ENCODE measurements at regions not wholly inside any gene's neighbourhood (a gene's known extent, or its start where the extent isn't known, plus 50 kb on each side); places are given as distances from the start of the nearest gene placed in this dataset.
"Not testable (repeated sequence)": the region's sequence is repeated elsewhere in the genome, so short reads cannot be mapped to it uniquely, and the experiment has no call there.

GRCh38 chr7:113349339-113349738 is 231.0 kb upstream of the SMIM30 start:
- intact Hi-C loops (cut with micrococcal nuclease; ENCODE audit: unreplicated experiment), result no loop called here
- H3K4me3 Mint-ChIP-seq (ENCODE audit: low read depth, unreplicated experiment), result no peak overlapping the region
- TF ChIP-seq, protein P1, sequence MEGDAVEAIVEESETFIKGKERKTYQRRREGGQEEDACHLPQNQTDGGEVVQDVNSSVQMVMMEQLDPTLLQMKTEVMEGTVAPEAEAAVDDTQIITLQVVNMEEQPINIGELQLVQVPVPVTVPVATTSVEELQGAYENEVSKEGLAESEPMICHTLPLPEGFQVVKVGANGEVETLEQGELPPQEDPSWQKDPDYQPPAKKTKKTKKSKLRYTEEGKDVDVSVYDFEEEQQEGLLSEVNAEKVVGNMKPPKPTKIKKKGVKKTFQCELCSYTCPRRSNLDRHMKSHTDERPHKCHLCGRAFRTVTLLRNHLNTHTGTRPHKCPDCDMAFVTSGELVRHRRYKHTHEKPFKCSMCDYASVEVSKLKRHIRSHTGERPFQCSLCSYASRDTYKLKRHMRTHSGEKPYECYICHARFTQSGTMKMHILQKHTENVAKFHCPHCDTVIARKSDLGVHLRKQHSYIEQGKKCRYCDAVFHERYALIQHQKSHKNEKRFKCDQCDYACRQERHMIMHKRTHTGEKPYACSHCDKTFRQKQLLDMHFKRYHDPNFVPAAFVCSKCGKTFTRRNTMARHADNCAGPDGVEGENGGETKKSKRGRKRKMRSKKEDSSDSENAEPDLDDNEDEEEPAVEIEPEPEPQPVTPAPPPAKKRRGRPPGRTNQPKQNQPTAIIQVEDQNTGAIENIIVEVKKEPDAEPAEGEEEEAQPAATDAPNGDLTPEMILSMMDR (IDR thresholded peaks at IDR 0.05; ENCODE audit: unreplicated experiment), result no peak
- H3K27me3 Mint-ChIP-seq (ENCODE audit: unreplicated experiment), result no peaks in the 10 kb centered on the region
- peaks cover 17% of the 10 kb centered on the region for H3K9me3 Mint-ChIP-seq (ENCODE audit: low read depth, unreplicated experiment)
- CTCF ChIA-PET, result no interaction called here
- no peaks in the 10 kb centered on the region for H3K4me1 Mint-ChIP-seq (ENCODE audit: low read depth, unreplicated experiment)
- no peaks in the 10 kb centered on the region for H3K36me3 Mint-ChIP-seq (ENCODE audit: insufficient read depth, unreplicated experiment)
- BruUV-seq (replicated peaks), result no TSS peak
- no peak for DNase-seq
- H3K27ac Mint-ChIP-seq (ENCODE audit: unreplicated experiment), result no peak overlapping the region

GRCh38 chr7:113339661-113340060 is 221.3 kb upstream of the SMIM30 start:
- intact Hi-C loops (cut with micrococcal nuclease; ENCODE audit: unreplicated experiment), result no loop called here
- TF ChIP-seq, protein P1 (IDR thresholded peaks at IDR 0.05; ENCODE audit: unreplicated experiment), result no peak
- BruUV-seq (replicated peaks), result no TSS peak

GRCh38 chr7:113338071-113338696 is 219.8 kb upstream of the SMIM30 start:
- CTCF ChIA-PET, result no interaction called here
- no peaks in the 10 kb centered on the region for H3K36me3 Mint-ChIP-seq (ENCODE audit: insufficient read depth, unreplicated experiment)
- TF ChIP-seq, protein P1 (IDR thresholded peaks at IDR 0.05; ENCODE audit: unreplicated experiment), result no peak
- DNase-seq, result no peak
- H3K27me3 Mint-ChIP-seq (ENCODE audit: unreplicated experiment), result no peaks in the 10 kb centered on the region
- H3K9me3 Mint-ChIP-seq (ENCODE audit: low read depth, unreplicated experiment), result peaks cover 6% of the 10 kb centered on the region
- no peak overlapping the region for H3K4me3 Mint-ChIP-seq (ENCODE audit: low read depth, unreplicated experiment)
- H3K27ac Mint-ChIP-seq (ENCODE audit: unreplicated experiment), result no peak overlapping the region
- no peaks in the 10 kb centered on the region for H3K4me1 Mint-ChIP-seq (ENCODE audit: low read depth, unreplicated experiment)
- intact Hi-C loops (cut with micrococcal nuclease; ENCODE audit: unreplicated experiment), result no loop called here
- BruUV-seq (replicated peaks), result no TSS peak

More at GRCh38 chr7:113339661-113340060, 221.3 kb upstream of the SMIM30 start:
- Mint-ChIP-seq H3K36me3 (ENCODE audit: insufficient read depth, unreplicated experiment) (no peaks in the 10 kb centered on the region), H3K4me3 (ENCODE audit: low read depth, unreplicated experiment) (no peak overlapping the region), H3K4me1 (ENCODE audit: low read depth, unreplicated experiment) (no peaks in the 10 kb centered on the region), H3K27me3 (ENCODE audit: unreplicated experiment) (no peaks in the 10 kb centered on the region), H3K9me3 (ENCODE audit: low read depth, unreplicated experiment) (peaks cover 7% of the 10 kb centered on the region), H3K27ac (ENCODE audit: unreplicated experiment) (no peak overlapping the region)
- CTCF ChIA-PET, result no interaction called here
- no peak for DNase-seq

- H3K36me3 Mint-ChIP-seq (ENCODE audit: insufficient read depth, unreplicated experiment); H3K4me3 Mint-ChIP-seq (ENCODE audit: low read depth, unreplicated experiment); DNase-seq; H3K4me1 Mint-ChIP-seq (ENCODE audit: low read depth, unreplicated experiment); CTCF ChIA-PET; BruUV-seq (replicated peaks); H3K27ac Mint-ChIP-seq (ENCODE audit: unreplicated experiment); H3K27me3 Mint-ChIP-seq (ENCODE audit: unreplicated experiment); intact Hi-C loops (cut with micrococcal nuclease; ENCODE audit: unreplicated experiment): not testable (repeated sequence)
- peaks cover 11% of the 10 kb centered on the region for H3K9me3 Mint-ChIP-seq (ENCODE audit: low read depth, unreplicated experiment)
Observed at GRCh38 chr7:113336838-113337237, 218.5 kb upstream of the SMIM30 start.

- Mint-ChIP-seq H3K9me3 (ENCODE audit: low read depth, unreplicated experiment) (peaks cover 15% of the 10 kb centered on the region), H3K4me3 (ENCODE audit: low read depth, unreplicated experiment) (no peak overlapping the region), H3K27ac (ENCODE audit: unreplicated experiment) (no peak overlapping the region), H3K4me1 (ENCODE audit: low read depth, unreplicated experiment) (no peaks in the 10 kb centered on the region), H3K27me3 (ENCODE audit: unreplicated experiment) (no peaks in the 10 kb centered on the region), H3K36me3 (ENCODE audit: insufficient read depth, unreplicated experiment) (no peaks in the 10 kb centered on the region)
- BruUV-seq (replicated peaks), result no TSS peak
- no peak for DNase-seq
- intact Hi-C loops (cut with micrococcal nuclease; ENCODE audit: unreplicated experiment), result no loop called here
- CTCF ChIA-PET, result no interaction called here
- TF ChIP-seq, protein P1 (IDR thresholded peaks at IDR 0.05; ENCODE audit: unreplicated experiment), result no peak
Observed at GRCh38 chr7:113331155-113331898, 213.0 kb upstream of the SMIM30 start.

All from Calu3 (cell line).